HG03159 (cell line): ENCODE measurements at regions not wholly inside any gene's neighbourhood (a gene's known extent, or its start where the extent isn't known, plus 50 kb on each side); places are given as distances from the start of the nearest gene placed in this dataset.
"Not testable (repeated sequence)": the region's sequence is repeated elsewhere in the genome, so short reads cannot be mapped to it uniquely, and the experiment has no call there.

Experiments used
- ATAC-seq: cut with Tn5 transposase; IDR thresholded peaks from one replicate; pipeline ENCODE4 v1.9.1; 2021; ENCODE audit warnings: mild to moderate bottlenecking, moderate library complexity; ENCODE audit not compliant: unreplicated experiment

GRCh38 chr2:54040250-54040649 lies 69.5 kb upstream of the PSME4 start:
- ATAC-seq = no peak

GRCh38 chr2:54038835-54039234 lies 68.0 kb upstream of the PSME4 start:
- ATAC-seq = no peak

- ATAC-seq = not testable (repeated sequence)
These were observed 60.5 kb upstream of the PSME4 start for GRCh38 chr2:54031288-54031687.

- ATAC-seq = no peak
These were observed 60.0 kb upstream of the PSME4 start for GRCh38 chr2:54030806-54031205.

GRCh38 chr2:54030396-54030741 lies 59.6 kb upstream of the PSME4 start:
- ATAC-seq = no peak

GRCh38 chr2:54029721-54030395 lies 59.1 kb upstream of the PSME4 start:
- no peak for ATAC-seq

- ATAC-seq = not testable (repeated sequence)
These were observed 54.8 kb upstream of the PSME4 start for GRCh38 chr2:54025463-54026075.

- no peak for ATAC-seq
These were observed 53.8 kb upstream of the PSME4 start for GRCh38 chr2:54024576-54024975.

- ATAC-seq = no peak
These were observed 50.9 kb upstream of the PSME4 start for GRCh38 chr2:54021702-54022101.

- no peak for ATAC-seq
These were observed 50.1 kb upstream of the PSME4 start for GRCh38 chr2:54020793-54021414.
